Astrocyte of the cerebellum (primary cell): ENCODE measurements at regions not wholly inside any gene's neighbourhood (a gene's known extent, or its start where the extent isn't known, plus 50 kb on each side); places are given as distances from the start of the nearest gene placed in this dataset.

ENCODE experiments used
- DNase-seq: peaks from one replicate; pipeline ENCODE4 v3.0.0-alpha.2; 2011; ENCODE audit warnings: low read depth
- H3K4me3 ChIP-seq: 2 replicates; pipeline ENCODE4 v1.5.1; 2011; ENCODE audit warnings: mild to moderate bottlenecking, low read depth, low read length, moderate library complexity
- CTCF ChIP-seq: IDR thresholded peaks from 2 replicates; pipeline ENCODE4 v1.5.1; 2012; ENCODE audit warnings: low read length, low read depth, moderate library complexity, mild to moderate bottlenecking; ENCODE audit errors: missing control alignments
- in situ Hi-C: cut with HindIII; loops from 2 replicates; pipeline ENCODE4 v1.10.0; 2017; ENCODE audit warnings: low sequenced_read_pairs

GRCh38 chr12:107529991-107530390 is 155.6 kb upstream of the PWP1 start:
- no peak overlapping the region for H3K4me3 ChIP-seq
- TF ChIP-seq CTCF, result no peak
- in situ Hi-C loops, result no loop called here
- no peak for DNase-seq

- no peak overlapping the region for H3K4me3 ChIP-seq
- in situ Hi-C loops, result no loop called here
- DNase-seq, result no peak
- TF ChIP-seq CTCF, result no peak
Measured at GRCh38 chr12:107530701-107531100, 154.9 kb upstream of the PWP1 start.

- no peak for TF ChIP-seq CTCF
- in situ Hi-C loops, result no loop called here
- H3K4me3 ChIP-seq, result no peak overlapping the region
- no peak for DNase-seq
Measured at GRCh38 chr12:107533218-107533617, 152.4 kb upstream of the PWP1 start.

- TF ChIP-seq CTCF, result no peak
- peak; percentile 43 for DNase-seq
- no peak overlapping the region for H3K4me3 ChIP-seq
- in situ Hi-C loops, result no loop called here
Measured at GRCh38 chr12:107536613-107537012, 149.0 kb upstream of the PWP1 start.

GRCh38 chr12:107537464-107538119 is 148.0 kb upstream of the PWP1 start:
- in situ Hi-C loops, result no loop called here
- DNase-seq, result no peak
- TF ChIP-seq CTCF, result no peak
- H3K4me3 ChIP-seq, result no peak overlapping the region

- TF ChIP-seq CTCF, result no peak
- no peak overlapping the region for H3K4me3 ChIP-seq
- DNase-seq, result no peak
- in situ Hi-C loops, result no loop called here
Measured at GRCh38 chr12:107539196-107539939, 146.2 kb upstream of the PWP1 start.
